NK-92 (cell line): ENCODE measurements at regions not wholly inside any gene's neighbourhood (a gene's known extent, or its start where the extent isn't known, plus 50 kb on each side); places are given as distances from the start of the nearest gene placed in this dataset.

ENCODE experiments used
- DNase-seq: peaks from one replicate; lab custom pipeline; 2025; ENCODE audit not compliant: unreplicated experiment; lab: John Stamatoyannopoulos, UW

- no peak for DNase-seq
These were observed 102.2 kb downstream of the SNX18 start for GRCh38 chr5:54619731-54620130.

- no peak for DNase-seq
These were observed 99.1 kb downstream of the SNX18 start for GRCh38 chr5:54616518-54617220.

GRCh38 chr5:54616031-54616430, 98.5 kb downstream of the SNX18 start:
- no peak for DNase-seq

GRCh38 chr5:54615381-54615780, 97.8 kb downstream of the SNX18 start:
- DNase-seq, result no peak

GRCh38 chr5:54612711-54613110, 95.2 kb downstream of the SNX18 start:
- DNase-seq, result no peak

- DNase-seq, result no peak
These were observed 93.9 kb downstream of the SNX18 start for GRCh38 chr5:54611290-54611951.

- no peak for DNase-seq
These were observed 92.8 kb downstream of the SNX18 start for GRCh38 chr5:54610197-54610944.

- no peak for DNase-seq
These were observed 91.0 kb downstream of the SNX18 start for GRCh38 chr5:54608423-54609085.

- no peak for DNase-seq
These were observed 89.4 kb downstream of the SNX18 start for GRCh38 chr5:54607006-54607405.

- DNase-seq, result no peak
These were observed 85.8 kb downstream of the SNX18 start for GRCh38 chr5:54603372-54603771.

GRCh38 chr5:54602475-54602874, 84.9 kb downstream of the SNX18 start:
- DNase-seq, result no peak

- no peak for DNase-seq
These were observed 84.1 kb downstream of the SNX18 start for GRCh38 chr5:54601411-54602230.
